Activated T-cell treated with anti-CD3 and anti-CD28 coated beads, Interleukin-2, amount 50 U/mL, for 48 hours (primary cell): ENCODE measurements at regions not wholly inside any gene's neighbourhood (a gene's known extent, or its start where the extent isn't known, plus 50 kb on each side); places are given as distances from the start of the nearest gene placed in this dataset.

ENCODE experiments used
- DNase-seq, 2 experiments: peaks; one replicate each; pipeline ENCODE4 v3.0.0-alpha.2; 2020

- DNase-seq = no peak
Observed at GRCh38 chr1:193342811-193343210, 156.4 kb upstream of the B3GALT2 start.

- DNase-seq = no peak
Observed at GRCh38 chr1:193340331-193340730, 153.9 kb upstream of the B3GALT2 start.

GRCh38 chr1:193339401-193339800 lies 153.0 kb upstream of the B3GALT2 start:
- no peak for DNase-seq

- no peak for DNase-seq
Observed at GRCh38 chr1:193338194-193338593, 151.8 kb upstream of the B3GALT2 start.

- DNase-seq = no peak
Observed at GRCh38 chr1:193335806-193336428, 149.5 kb upstream of the B3GALT2 start.

GRCh38 chr1:193333166-193333565 lies 146.8 kb upstream of the B3GALT2 start:
- DNase-seq = no peak

GRCh38 chr1:193326296-193326695 lies 139.9 kb upstream of the B3GALT2 start:
- no peak for DNase-seq

GRCh38 chr1:193325771-193326170 lies 139.4 kb upstream of the B3GALT2 start:
- no peak for DNase-seq

GRCh38 chr1:193325042-193325441 lies 138.6 kb upstream of the B3GALT2 start:
- DNase-seq = no peak

GRCh38 chr1:193322211-193322610 lies 135.8 kb upstream of the B3GALT2 start:
- DNase-seq = no peak

- no peak for DNase-seq
Observed at GRCh38 chr1:193321242-193321840, 134.9 kb upstream of the B3GALT2 start.

- no peak for DNase-seq
Observed at GRCh38 chr1:193320270-193320669, 133.9 kb upstream of the B3GALT2 start.

- no peak for DNase-seq
Observed at GRCh38 chr1:193318347-193318746, 131.9 kb upstream of the B3GALT2 start.

- no peak for DNase-seq
Observed at GRCh38 chr1:193313354-193314140, 127.1 kb upstream of the B3GALT2 start.

GRCh38 chr1:193312432-193312831 lies 126.0 kb upstream of the B3GALT2 start:
- no peak for DNase-seq

GRCh38 chr1:193311226-193311948 lies 125.0 kb upstream of the B3GALT2 start:
- no peak for DNase-seq

- DNase-seq = no peak
Observed at GRCh38 chr1:193310564-193310963, 124.2 kb upstream of the B3GALT2 start.

GRCh38 chr1:193309936-193310475 lies 123.6 kb upstream of the B3GALT2 start:
- no peak for DNase-seq

- DNase-seq = no peak
Observed at GRCh38 chr1:193308438-193308837, 122.0 kb upstream of the B3GALT2 start.

- DNase-seq = no peak
Observed at GRCh38 chr1:193306430-193306829, 120.0 kb upstream of the B3GALT2 start.
